ENCODE measurements at regions not wholly inside any gene's neighbourhood (a gene's known extent, or its start where the extent isn't known, plus 50 kb on each side); places are given as distances from the start of the nearest gene placed in this dataset.

- H3K4me1 ChIP-seq: no peaks in the 10 kb centered on the region
- H3K4me3 ChIP-seq: no peak overlapping the region
- TF ChIP-seq CTCF (IDR thresholded peaks at IDR 0.05) (no peak), POLR2A (IDR thresholded peaks at IDR 0.05) (no peak)
- no peaks in the 10 kb centered on the region for H3K9me3 ChIP-seq
- intact Hi-C loops (cut with DNase I; ENCODE audit: low total_unique reads): no loop called here
- no peaks in the 10 kb centered on the region for H3K27me3 ChIP-seq
- no peaks in the 10 kb centered on the region for H3K36me3 ChIP-seq (ENCODE audit: low read depth, missing control alignments)
- no peak overlapping the region for H3K27ac ChIP-seq
- 90 to 92% methylated on average over 2 of the region's 2 CpGs for WGBS, 2 donors
- no peak for DNase-seq
These were observed 171.6 kb downstream of the GAS1 start for GRCh38 chr9:86775718-86776117.

DNA sequence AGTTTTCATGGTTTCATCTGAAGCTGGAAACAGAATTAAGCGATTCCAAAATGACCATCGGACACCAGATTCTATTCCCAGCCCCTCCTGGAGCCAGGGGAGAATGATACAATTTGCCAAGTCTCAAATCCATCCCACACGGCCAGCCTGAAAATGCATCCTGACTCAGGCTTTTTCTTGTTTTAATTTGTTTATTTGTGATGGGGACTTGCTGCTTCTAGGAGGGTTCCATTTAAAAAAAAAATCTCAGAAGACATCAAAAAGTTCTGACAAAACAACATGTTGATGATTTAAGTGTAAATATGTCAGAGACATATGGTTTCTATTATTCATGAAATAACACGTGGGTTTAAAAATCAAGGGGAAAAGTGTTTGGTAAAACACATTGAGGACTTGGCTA, 173.2 kb downstream of the GAS1 start:
- TF ChIP-seq CTCF (IDR thresholded peaks at IDR 0.05) (no peak), POLR2A (IDR thresholded peaks at IDR 0.05) (no peak)
- Histone ChIP-seq H3K9me3 (no peaks in the 10 kb centered on the region), H3K27ac (no peak overlapping the region), H3K4me1 (no peaks in the 10 kb centered on the region), H3K27me3 (no peaks in the 10 kb centered on the region), H3K36me3 (ENCODE audit: low read depth, missing control alignments) (no peaks in the 10 kb centered on the region), H3K4me3 (no peak overlapping the region)
- DNase-seq: no peak
- intact Hi-C loops (cut with DNase I; ENCODE audit: low total_unique reads): no loop called here
- WGBS, 2 donors: 49 to 58% methylated on average over 4 of the region's 4 CpGs

DNA sequence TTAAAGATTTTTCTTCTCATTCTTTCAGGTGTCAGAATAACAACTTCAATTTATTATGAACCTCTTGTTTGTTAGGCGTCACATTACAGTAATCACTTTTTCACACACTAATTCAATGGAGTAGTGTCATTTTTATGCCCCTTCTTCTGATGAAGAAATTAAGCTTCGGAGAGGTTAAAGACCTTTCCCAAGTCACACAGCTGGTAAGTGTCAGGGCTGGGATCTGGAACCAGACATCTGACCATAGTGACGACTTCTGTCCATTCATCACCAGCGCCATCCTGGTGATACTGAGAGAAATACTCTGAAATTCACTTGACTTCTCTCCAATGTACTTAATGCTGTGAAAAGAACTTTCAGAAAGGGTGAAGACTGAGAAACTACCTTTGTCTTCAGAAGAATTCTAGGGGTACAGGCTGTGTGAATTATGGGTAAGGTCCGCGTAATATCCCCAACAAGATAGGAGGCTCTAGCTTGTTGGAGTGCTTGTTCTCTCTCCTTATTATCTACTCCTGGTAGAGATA, 173.8 kb downstream of the GAS1 start:
- Histone ChIP-seq H3K27ac (no peak overlapping the region), H3K4me1 (no peaks in the 10 kb centered on the region), H3K36me3 (ENCODE audit: low read depth, missing control alignments) (no peaks in the 10 kb centered on the region), H3K9me3 (no peaks in the 10 kb centered on the region), H3K27me3 (no peaks in the 10 kb centered on the region), H3K4me3 (no peak overlapping the region)
- DNase-seq: no peak
- TF ChIP-seq POLR2A (IDR thresholded peaks at IDR 0.05) (no peak), CTCF (IDR thresholded peaks at IDR 0.05) (no peak)
- WGBS, 2 donors: 88 to 91% methylated on average over 6 of the region's 6 CpGs
- intact Hi-C loops (cut with DNase I; ENCODE audit: low total_unique reads): no loop called here

DNA sequence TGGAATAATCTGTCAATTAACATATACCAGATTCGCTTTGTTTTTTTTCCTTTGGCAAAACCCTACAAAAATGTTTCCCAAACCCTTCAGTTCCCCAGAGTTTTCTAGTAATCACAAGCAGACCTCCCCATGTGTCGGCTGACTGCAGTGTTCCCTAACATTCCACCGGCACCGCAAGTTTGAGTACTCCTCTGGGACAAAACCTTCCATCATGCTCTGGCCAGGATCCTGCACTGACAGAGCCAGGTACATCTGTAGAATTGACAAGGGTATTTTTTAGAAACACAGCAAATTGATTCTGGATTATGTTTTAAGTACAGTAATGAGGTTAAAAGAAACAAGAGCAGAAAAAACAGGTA, 174.7 kb downstream of the GAS1 start:
- DNase-seq: no peak
- TF ChIP-seq POLR2A (IDR thresholded peaks at IDR 0.05): no peak
- TF ChIP-seq CTCF (IDR thresholded peaks at IDR 0.05): no peak
- no peaks in the 10 kb centered on the region for H3K4me1 ChIP-seq
- intact Hi-C loops (cut with DNase I; ENCODE audit: low total_unique reads): no loop called here
- H3K4me3 ChIP-seq: no peak overlapping the region
- 45 to 46% methylated on average over 4 of the region's 4 CpGs for WGBS, 2 donors
- no peaks in the 10 kb centered on the region for H3K36me3 ChIP-seq (ENCODE audit: low read depth, missing control alignments)
- H3K9me3 ChIP-seq: no peaks in the 10 kb centered on the region
- H3K27me3 ChIP-seq: no peaks in the 10 kb centered on the region
- no peak overlapping the region for H3K27ac ChIP-seq

DNA sequence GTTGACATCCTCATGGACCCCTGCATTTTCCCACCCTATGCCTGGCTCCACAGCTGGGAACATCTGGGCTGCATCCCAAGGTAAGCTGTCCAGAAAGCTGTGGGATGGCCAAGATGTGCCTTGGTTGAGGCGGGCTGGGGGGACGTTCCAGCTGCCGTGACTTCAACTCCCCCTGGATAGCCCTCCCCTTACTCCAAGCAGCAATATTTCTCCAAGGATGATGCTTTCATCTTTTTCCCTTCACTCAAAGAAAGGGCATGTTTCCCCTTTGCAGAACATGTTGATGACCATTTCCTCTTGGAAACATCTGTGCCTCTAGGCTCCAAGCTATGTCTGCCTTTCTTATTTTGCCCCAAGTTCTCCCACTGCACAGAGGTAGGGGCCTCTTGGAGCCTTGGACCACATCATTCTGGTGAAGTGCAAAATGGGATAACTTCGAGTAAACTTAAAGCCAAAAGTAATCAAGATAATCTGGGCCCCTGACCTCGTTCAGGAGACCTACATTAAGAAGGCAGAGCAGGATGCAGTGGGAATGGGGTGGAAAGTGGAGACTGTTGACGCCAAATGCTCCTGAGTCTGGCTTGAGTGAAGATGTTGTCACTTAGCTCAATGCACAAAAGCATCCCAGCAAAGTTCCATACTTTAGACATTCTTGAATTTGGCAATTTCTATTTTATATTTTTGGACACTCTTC, 175.2 kb downstream of the GAS1 start:
- TF ChIP-seq POLR2A (IDR thresholded peaks at IDR 0.05): no peak
- no peak for TF ChIP-seq CTCF (IDR thresholded peaks at IDR 0.05)
- no peaks in the 10 kb centered on the region for H3K4me1 ChIP-seq
- H3K27me3 ChIP-seq: no peaks in the 10 kb centered on the region
- no peak for DNase-seq
- H3K36me3 ChIP-seq (ENCODE audit: low read depth, missing control alignments): no peaks in the 10 kb centered on the region
- H3K27ac ChIP-seq: no peak overlapping the region
- intact Hi-C loops (cut with DNase I; ENCODE audit: low total_unique reads): no loop called here
- 71 to 74% methylated on average over 6 of the region's 6 CpGs for WGBS, 2 donors
- H3K4me3 ChIP-seq: no peak overlapping the region
- H3K9me3 ChIP-seq: no peaks in the 10 kb centered on the region
